Motor neuron (in vitro differentiated cells): ENCODE measurements at regions not wholly inside any gene's neighbourhood (a gene's known extent, or its start where the extent isn't known, plus 50 kb on each side); places are given as distances from the start of the nearest gene placed in this dataset.

Source experiments
- ATAC-seq, 8 experiments: fragments of 200-7000 bp; cut with Tn5 transposase; replicated peaks in 6 of 8; 2 replicates each; pipeline ENCODE4 v1.8.0; 2021; ENCODE audit warnings: mild to moderate bottlenecking in 8 of 8, moderate library complexity in 8 of 8
- H3K27ac ChIP-seq, 2 donors: fragments of 250-450 bp; sonication (Bioruptor Pico); 2 replicates each; pipeline ENCODE4 v1.9.0; 2021; ENCODE audit warnings: antibody characterized with exemption in 2 of 2, mild to moderate bottlenecking in 2 of 2, moderate library complexity in 1 of 2
- H3K4me1 ChIP-seq, 2 donors: fragments of 250-450 bp; sonication (Bioruptor Pico); replicated peaks in 1 of 2; 2 replicates each; pipeline ENCODE4 v1.6.1; 2021; ENCODE audit warnings: antibody characterized with exemption in 2 of 2, mild to moderate bottlenecking in 2 of 2, moderate library complexity in 1 of 2
- H3K4me3 ChIP-seq, 5 donors: fragments of 250-450 bp; sonication (Bioruptor Pico); 2 replicates each; pipeline ENCODE4 v1.9.0; 2021; ENCODE audit warnings: antibody characterized with exemption in 5 of 5, mild to moderate bottlenecking in 5 of 5, moderate library complexity in 4 of 5
- WGBS, 10 experiments: fragments of 450-650 bp; shearing (Covaris generic); methylation state at CpG; one replicate each; pipeline ENCODE4 v1.0.0; 2022; 5-methylcytosine and 5-hydroxymethylcytosine counted together
- in situ Hi-C, 9 experiments: fragments of 400-800 bp; cut with MboI; loops; one replicate each; pipeline ENCODE4 v1.15.0; 2021; ENCODE audit warnings: low sequenced_read_pairs in 9 of 9, low pct_unique_long_range_greater_than_20kb in 2 of 9; ENCODE audit not compliant: unreplicated experiment in 9 of 9

GRCh38 chr3:177600411-177600810 is 403.1 kb upstream of the TBL1XR1 start:
- Histone ChIP-seq H3K27ac (no peak overlapping the region), H3K4me3 (no peak overlapping the region), H3K4me1 (peaks cover 24 to 44% of the 10 kb centered on the region in 2 donors)
- WGBS, 10 experiments, result 80 to 100% (median 98%) methylated on average over 1 to 2 of the region's 2 CpGs
- ATAC-seq, result no peak
- in situ Hi-C loops, result no loop called here

DNA sequence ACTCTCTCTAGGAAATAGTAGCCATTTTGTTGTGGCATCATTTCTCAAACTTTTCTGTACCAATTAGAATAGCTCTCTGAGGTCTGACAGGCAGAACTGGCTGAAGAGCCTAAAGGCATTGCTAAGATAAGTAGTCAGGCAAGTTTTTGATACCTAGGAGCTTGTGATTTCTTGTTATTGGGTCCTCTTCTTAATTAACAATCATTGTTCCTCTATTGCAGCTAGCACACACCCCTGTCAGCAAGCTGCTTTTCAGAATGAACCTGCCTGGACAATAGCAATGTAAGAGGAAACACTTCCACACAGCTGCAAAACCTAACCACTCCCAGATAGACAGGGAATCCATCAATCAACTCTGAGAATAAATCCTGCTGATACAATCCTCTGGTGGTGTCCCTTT is 403.9 kb upstream of the TBL1XR1 start:
- ATAC-seq, result peak in 1 of 8 experiments; percentile 34
- in situ Hi-C loops, result no loop called here
- Histone ChIP-seq H3K4me3 (no peak overlapping the region), H3K4me1 (peaks cover 24 to 44% of the 10 kb centered on the region in 2 donors), H3K27ac (no peak overlapping the region)

DNA sequence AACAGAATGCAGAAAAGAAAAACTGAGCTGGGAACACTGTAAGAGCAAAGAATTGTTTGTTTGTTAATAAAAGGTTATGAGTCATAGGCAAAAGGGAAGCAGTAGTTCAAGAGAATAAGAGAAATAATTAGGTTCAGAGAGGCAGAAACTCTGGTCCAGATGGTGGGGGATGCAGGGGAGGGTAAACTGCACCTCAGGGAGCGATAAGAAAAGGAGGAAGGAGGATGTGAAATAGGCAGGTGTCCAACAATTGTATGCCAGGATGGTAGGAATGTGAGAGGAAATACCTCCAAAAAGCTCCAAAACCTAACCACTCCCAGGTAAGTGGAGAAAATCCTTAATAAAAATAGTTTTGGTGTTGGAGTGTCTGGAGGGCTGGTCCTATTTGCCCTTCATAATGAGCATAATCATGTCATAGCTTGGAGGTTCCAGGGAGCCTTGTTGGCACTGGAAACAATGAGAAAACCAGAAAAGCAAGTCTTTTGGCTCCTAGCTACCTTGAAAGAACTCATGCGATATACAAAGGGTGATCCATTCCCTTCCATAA is 405.4 kb upstream of the TBL1XR1 start:
- in situ Hi-C loops, result no loop called here
- peak in 5 of 8 experiments; percentile 14 to 69 (median 60) for ATAC-seq

GRCh38 chr3:177603148-177603603 is 405.9 kb upstream of the TBL1XR1 start:
- no peak overlapping the region for H3K27ac ChIP-seq
- in situ Hi-C loops, result no loop called here
- WGBS, 10 experiments, result 60 to 100% (median 100%) methylated on average over 1 to 2 of the region's 2 CpGs
- H3K4me1 ChIP-seq, result peaks cover 11 to 32% of the 10 kb centered on the region in 2 donors
- H3K4me3 ChIP-seq, result no peak overlapping the region
- peak in 2 of 8 experiments; percentile 54 to 56 for ATAC-seq

More for the DNA sequence above, 405.4 kb upstream of the TBL1XR1 start:
- Histone ChIP-seq H3K4me1 (peaks cover 16 to 37% of the 10 kb centered on the region in 2 donors), H3K4me3 (no peak overlapping the region), H3K27ac (no peak overlapping the region)
- 73 to 100% (median 81%) methylated on average over 1 to 2 of the region's 2 CpGs; no CpG with 5 or more reads in 1 of the 10 experiments for WGBS, 10 experiments

DNA sequence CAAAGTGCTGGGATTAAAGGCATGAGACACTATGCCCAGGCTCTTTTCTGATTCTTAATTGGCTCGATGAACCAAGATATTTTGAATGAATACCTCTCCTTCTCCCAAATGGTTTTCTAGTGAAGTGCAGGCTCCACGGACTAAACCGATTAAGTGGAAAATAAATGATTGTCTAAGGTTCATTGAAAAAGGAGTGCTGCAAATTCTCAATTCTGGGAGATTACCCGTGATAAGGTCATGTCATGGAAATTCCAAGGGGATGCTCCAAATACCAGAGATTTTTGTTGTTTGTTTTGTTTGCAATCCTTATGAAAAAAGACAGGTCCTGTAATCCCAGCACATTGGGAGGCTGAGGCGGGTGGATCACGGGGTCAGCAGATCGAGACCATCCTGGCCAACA is 406.9 kb upstream of the TBL1XR1 start:
- in situ Hi-C loops, result no loop called here
- no peak for ATAC-seq
- no peak overlapping the region for H3K27ac ChIP-seq
- WGBS, 10 experiments, result 76 to 100% (median 87%) methylated on average over 1 to 7 of the region's 7 CpGs; no CpG with 5 or more reads in 3 of the 10 experiments
- H3K4me3 ChIP-seq, result no peak overlapping the region
- H3K4me1 ChIP-seq, result peaks cover 5 to 22% of the 10 kb centered on the region in 2 donors

DNA sequence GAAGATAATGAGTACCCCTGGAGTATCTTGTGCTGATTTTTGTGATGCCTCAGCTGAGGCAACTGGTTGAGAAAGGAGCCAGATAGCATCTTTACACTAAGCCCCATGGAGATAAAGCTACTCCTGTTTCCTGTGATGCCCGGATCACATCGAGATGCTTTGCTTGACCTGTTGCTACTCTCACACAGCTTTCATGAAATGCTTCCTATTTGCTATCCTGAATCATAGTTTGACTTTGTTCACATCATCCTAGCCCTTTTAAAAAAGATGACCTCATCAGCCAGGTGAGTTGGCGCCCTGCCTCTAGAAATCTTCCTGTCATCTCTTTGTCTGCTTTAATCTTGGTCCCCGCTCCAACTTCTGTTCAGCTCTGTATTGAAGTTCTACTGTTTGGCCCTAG is 409.6 kb upstream of the TBL1XR1 start:
- 62 to 100% (median 91%) methylated on average over 1 to 4 of the region's 4 CpGs; no CpG with 5 or more reads in 1 of the 10 experiments for WGBS, 10 experiments
- no peak for ATAC-seq
- in situ Hi-C loops, result no loop called here
- Histone ChIP-seq H3K27ac (no peak overlapping the region), H3K4me1 (peaks cover 18 to 29% of the 10 kb centered on the region in 2 donors), H3K4me3 (no peak overlapping the region)

DNA sequence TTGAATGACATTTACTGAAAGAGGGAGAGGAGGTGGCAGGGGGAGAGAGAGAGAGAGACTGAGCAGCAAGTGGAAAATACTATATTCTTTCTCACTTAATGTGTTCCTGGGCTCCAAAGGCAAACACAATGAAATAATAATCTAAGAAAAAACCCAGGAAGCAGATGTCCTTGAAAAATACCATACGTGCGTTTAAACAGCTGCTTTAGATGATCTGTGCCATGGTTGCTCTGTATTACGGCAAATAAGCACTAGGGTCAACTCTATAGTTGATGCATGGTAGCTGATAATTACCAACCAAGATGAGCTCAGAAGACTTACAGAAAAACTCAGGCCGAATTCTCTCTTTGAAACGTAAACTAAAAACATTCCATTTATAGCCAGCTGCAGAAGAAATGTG is 410.3 kb upstream of the TBL1XR1 start:
- Histone ChIP-seq H3K4me3 (no peak overlapping the region), H3K4me1 (peaks cover 21 to 29% of the 10 kb centered on the region in 2 donors), H3K27ac (no peak overlapping the region)
- WGBS, 10 experiments, result 32 to 100% (median 90%) methylated on average over 1 to 5 of the region's 5 CpGs
- in situ Hi-C loops, result no loop called here
- ATAC-seq, result no peak

- in situ Hi-C loops, result no loop called here
Measured at GRCh38 chr3:177608443-177608842, 411.2 kb upstream of the TBL1XR1 start.

DNA sequence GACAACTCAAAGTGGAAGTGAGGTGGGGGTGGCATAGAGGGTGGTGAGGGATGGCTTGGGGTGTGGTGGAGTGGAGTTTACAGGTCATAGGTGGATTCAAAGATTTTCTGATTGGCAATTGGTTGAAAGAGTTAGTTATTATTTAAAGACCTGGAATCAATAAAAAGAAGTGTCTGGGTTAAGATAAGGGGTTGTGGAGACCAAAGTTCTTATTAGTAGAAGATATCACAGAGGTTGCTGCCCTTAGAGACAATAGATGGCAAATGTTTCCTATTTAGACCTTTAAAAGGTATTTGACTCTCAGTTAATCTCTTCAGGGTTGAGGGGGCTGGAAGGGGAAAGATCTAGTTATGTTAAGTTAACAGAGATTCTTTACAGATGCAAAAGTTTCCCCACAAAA is 412.3 kb upstream of the TBL1XR1 start:
- no peak overlapping the region for H3K27ac ChIP-seq
- no peak overlapping the region for H3K4me3 ChIP-seq
- peaks cover 21 to 26% of the 10 kb centered on the region in 2 donors for H3K4me1 ChIP-seq
- in situ Hi-C loops, result no loop called here
- no peak for ATAC-seq

More at GRCh38 chr3:177608443-177608842, 411.2 kb upstream of the TBL1XR1 start:
- ATAC-seq, result no peak
- 29 to 100% (median 78%) methylated on average over 1 of the region's 1 CpG; no CpG with 5 or more reads in 4 of the 10 experiments for WGBS, 10 experiments
- no peak overlapping the region for H3K4me3 ChIP-seq
- H3K27ac ChIP-seq, result no peak overlapping the region
- H3K4me1 ChIP-seq, result peaks cover 21 to 26% of the 10 kb centered on the region in 2 donors

DNA sequence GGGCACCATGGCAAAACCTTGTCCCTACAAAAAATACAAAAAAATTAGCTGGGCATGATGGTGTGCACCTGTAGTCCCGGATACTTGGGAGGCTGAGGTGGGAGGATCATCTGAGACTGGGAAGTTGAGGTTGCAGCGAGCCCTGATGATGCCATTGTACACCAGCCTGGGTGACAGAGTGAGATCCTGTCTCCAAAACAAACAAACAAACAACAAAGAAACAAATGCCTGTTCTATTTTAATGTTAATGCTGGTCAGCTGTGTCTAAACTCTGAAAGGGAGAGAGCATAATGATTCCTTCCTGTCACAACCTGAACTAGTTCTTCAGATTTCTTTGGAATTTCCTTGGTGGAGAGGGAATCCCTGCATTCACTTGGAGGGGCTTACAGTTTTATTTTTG is 413.0 kb upstream of the TBL1XR1 start:
- ATAC-seq, result peak in 2 of 8 experiments; percentile 19 to 26
- Histone ChIP-seq H3K4me3 (no peak overlapping the region), H3K27ac (no peak overlapping the region), H3K4me1 (peaks cover 25 to 26% of the 10 kb centered on the region in 2 donors)
- 67 to 100% (median 71%) methylated on average over 1 to 2 of the region's 2 CpGs; no CpG with 5 or more reads in 5 of the 10 experiments for WGBS, 10 experiments
- in situ Hi-C loops, result no loop called here

DNA sequence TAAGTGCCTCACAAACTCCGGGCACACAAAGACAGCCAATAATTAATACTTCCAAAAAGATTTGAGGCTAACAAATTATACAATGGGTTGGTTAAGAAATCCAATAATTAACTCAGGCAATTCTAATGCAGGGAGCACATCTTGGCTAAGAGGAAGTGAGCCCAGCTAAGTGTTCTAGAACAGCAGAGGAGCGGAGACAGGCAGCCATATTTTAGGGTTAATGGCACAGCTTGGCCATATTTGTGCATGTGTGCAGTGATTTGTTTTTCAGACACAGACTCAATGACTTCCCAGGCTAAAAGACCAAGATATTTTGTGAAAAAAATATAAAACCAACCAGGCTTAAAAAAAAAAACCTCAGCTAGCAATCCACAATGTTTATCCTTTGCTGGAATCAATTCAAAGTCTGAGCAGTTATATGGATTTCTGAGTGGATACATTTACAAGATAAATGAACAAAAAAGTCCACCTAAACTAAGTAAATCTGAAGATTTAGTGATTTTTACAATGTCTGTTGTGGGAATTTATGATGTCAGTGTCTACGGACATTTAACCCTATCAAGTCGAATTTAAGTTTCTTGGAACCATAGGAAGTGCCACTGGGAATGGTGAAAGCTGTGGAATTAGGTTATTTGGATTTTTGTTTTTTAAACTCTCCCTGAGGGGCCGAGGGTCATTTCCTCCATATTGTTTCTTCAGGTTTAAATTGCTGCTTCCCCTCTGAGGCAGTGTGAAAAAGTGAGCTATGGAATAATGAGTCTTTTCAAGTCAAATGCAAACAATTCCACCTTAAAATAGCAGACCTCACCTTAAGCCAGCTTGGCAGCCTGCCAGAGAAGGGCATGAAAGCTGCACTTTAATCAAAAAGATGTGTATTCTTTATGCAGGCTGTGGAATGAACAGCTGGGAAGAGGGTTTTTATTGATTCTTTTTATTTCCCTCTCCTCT is 413.7 kb upstream of the TBL1XR1 start:
- in situ Hi-C loops, result no loop called here
- 19 to 73% (median 41%) methylated on average over 1 to 5 of the region's 5 CpGs for WGBS, 10 experiments
- Histone ChIP-seq H3K27ac (no peak overlapping the region), H3K4me3 (no peak overlapping the region), H3K4me1 (peaks cover 26 to 28% of the 10 kb centered on the region in 2 donors)
- peak in 5 of 8 experiments; percentile 36 to 55 (median 49) for ATAC-seq

DNA sequence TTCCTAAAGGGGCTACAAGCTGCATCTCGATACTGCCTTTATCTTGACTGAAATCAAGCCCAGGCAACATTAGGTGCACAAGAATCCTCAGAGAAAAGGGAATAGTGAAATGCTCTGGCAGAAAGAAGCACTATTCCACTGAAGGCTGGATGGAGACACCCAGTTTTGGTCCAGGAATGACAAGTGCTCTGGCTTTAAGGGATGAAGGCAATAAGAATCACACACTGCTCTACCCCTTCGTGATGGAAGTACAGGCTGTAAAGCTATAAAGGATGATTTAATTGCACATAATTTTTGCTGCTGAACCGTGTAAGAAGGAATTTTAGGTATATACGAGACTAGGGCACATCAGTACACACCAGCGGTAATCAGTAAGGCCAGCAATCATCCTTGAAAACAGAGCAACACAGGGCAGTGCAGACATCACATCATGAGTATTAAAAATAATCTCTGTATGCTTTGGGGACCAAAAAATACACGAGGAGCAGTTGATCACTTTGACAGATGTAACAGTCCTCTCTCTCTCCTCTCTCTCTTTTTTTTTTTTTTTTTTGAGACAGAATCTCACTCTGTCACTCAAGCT is 414.6 kb upstream of the TBL1XR1 start:
- 25 to 80% (median 51%) methylated on average over 1 to 6 of the region's 6 CpGs for WGBS, 10 experiments
- Histone ChIP-seq H3K4me3 (no peak overlapping the region), H3K4me1 (peaks cover 26 to 28% of the 10 kb centered on the region in 2 donors), H3K27ac (peak overlapping the region in 1 of 2 donors; percentile 30)
- ATAC-seq, result peak in 5 of 8 experiments; percentile 29 to 81 (median 74)
- in situ Hi-C loops, result no loop called here

GRCh38 chr3:177613901-177614300 is 416.6 kb upstream of the TBL1XR1 start:
- H3K4me3 ChIP-seq, result no peak overlapping the region
- no peak for ATAC-seq
- H3K27ac ChIP-seq, result no peak overlapping the region
- in situ Hi-C loops, result no loop called here
- peaks cover 26 to 28% of the 10 kb centered on the region in 2 donors for H3K4me1 ChIP-seq
